T-helper 22 cell (primary cell): ENCODE measurements at regions not wholly inside any gene's neighbourhood (a gene's known extent, or its start where the extent isn't known, plus 50 kb on each side); places are given as distances from the start of the nearest gene placed in this dataset.
"Not testable (repeated sequence)": the region's sequence is repeated elsewhere in the genome, so short reads cannot be mapped to it uniquely, and the experiment has no call there.

Source experiments
- DNase-seq: peaks from one replicate; pipeline ENCODE4 v3.0.0-alpha.2; 2020; ENCODE audit warnings: low read depth

- DNase-seq: no peak
Measured at GRCh38 chr5:81826128-81826527, 75.2 kb upstream of the SSBP2 start.

- DNase-seq: no peak
Measured at GRCh38 chr5:81825237-81825636, 74.3 kb upstream of the SSBP2 start.

GRCh38 chr5:81823736-81824135 lies 72.8 kb upstream of the SSBP2 start:
- DNase-seq: not testable (repeated sequence)

GRCh38 chr5:81820863-81821262 lies 70.0 kb upstream of the SSBP2 start:
- no peak for DNase-seq

- no peak for DNase-seq
Measured at GRCh38 chr5:81820318-81820636, 69.4 kb upstream of the SSBP2 start.

- no peak for DNase-seq
Measured at GRCh38 chr5:81819556-81820317, 68.8 kb upstream of the SSBP2 start.

- no peak for DNase-seq
Measured at GRCh38 chr5:81817980-81818379, 67.1 kb upstream of the SSBP2 start.

- DNase-seq: no peak
Measured at GRCh38 chr5:81817086-81817485, 66.2 kb upstream of the SSBP2 start.

GRCh38 chr5:81815321-81815720 lies 64.4 kb upstream of the SSBP2 start:
- DNase-seq: no peak

- DNase-seq: no peak
Measured at GRCh38 chr5:81808106-81808505, 57.2 kb upstream of the SSBP2 start.

- DNase-seq: no peak
Measured at GRCh38 chr5:81805086-81805485, 54.2 kb upstream of the SSBP2 start.

GRCh38 chr5:81803812-81804211 lies 52.9 kb upstream of the SSBP2 start:
- DNase-seq: no peak

- DNase-seq: no peak
Measured at GRCh38 chr5:81802625-81803024, 51.7 kb upstream of the SSBP2 start.

GRCh38 chr5:81802020-81802419 lies 51.1 kb upstream of the SSBP2 start:
- no peak for DNase-seq

GRCh38 chr5:81800797-81801196 lies 49.9 kb upstream of the SSBP2 start:
- DNase-seq: no peak
